ENCODE measurements at regions not wholly inside any gene's neighbourhood (a gene's known extent, or its start where the extent isn't known, plus 50 kb on each side); places are given as distances from the start of the nearest gene placed in this dataset.

GRCh38 chr12:32034045-32034444 lies 72.6 kb upstream of the BICD1 start:
- Mint-ChIP-seq H3K27ac (no peak overlapping the region; the same call in 1 of the 2 replicates), H3K4me1 (peaks cover 28% of the 10 kb centered on the region), H3K9me3 (peaks cover 3% of the 10 kb centered on the region; the same call in 2 of the 3 replicates), H3K36me3 (ENCODE audit: low read depth) (no peaks in the 10 kb centered on the region), H3K27me3 (ENCODE audit: insufficient read depth, low read depth, poor library complexity) (peaks cover 5% of the 10 kb centered on the region), H3K4me3 (no peak overlapping the region)
- H3K27me3 ChIP-seq (ENCODE audit: insufficient read depth) = no peaks in the 10 kb centered on the region
- no peaks in the 10 kb centered on the region for H3K9me2 ChIP-seq (ENCODE audit: insufficient read depth)
- H3F3A ChIP-seq (replicated peaks; ENCODE audit: low read depth) = no peaks in the 10 kb centered on the region; the same call in 1 of the 2 replicates
- H3K79me2 ChIP-seq (replicated peaks; ENCODE audit: insufficient read depth) = no peaks in the 10 kb centered on the region
- H2AFZ ChIP-seq = peak overlapping the region; percentile 50
- H3K4me2 ChIP-seq = no peak overlapping the region
- TF ChIP-seq ZNF462 (CRISPR knock-in tag; IDR thresholded peaks at IDR 0.05) = no peak
- TF ChIP-seq EZH2 (IDR thresholded peaks at IDR 0.05; ENCODE audit: low read depth, unreplicated experiment) = no peak
- no peak for TF ChIP-seq CREB1 (CRISPR knock-in tag; IDR thresholded peaks at IDR 0.05; ENCODE audit: low read depth)
- TF ChIP-seq ETS1 (IDR thresholded peaks at IDR 0.05) = no peak
- TF ChIP-seq STAT1 (IDR thresholded peaks at IDR 0.05; ENCODE audit: unreplicated experiment) = no peak
- no peak for TF ChIP-seq REST (IDR thresholded peaks at IDR 0.05; ENCODE audit: unreplicated experiment)
- TF ChIP-seq ZNF331 (CRISPR knock-in tag; IDR thresholded peaks at IDR 0.05; ENCODE audit: low read depth) = no peak
- TF ChIP-seq POLR2AphosphoS5 (IDR thresholded peaks at IDR 0.05; ENCODE audit: low read depth) = no peak
- H3K27ac ChIP-seq (ENCODE audit: low read depth) = no peak overlapping the region
- H3K4me3 ChIP-seq = no peak overlapping the region
- ATAC-seq (no peak), DNase-seq (ENCODE audit: low spot score) (no peak)
- no peaks in the 10 kb centered on the region for H4K20me1 ChIP-seq (replicated peaks; ENCODE audit: insufficient read depth)
- H3K4me1 ChIP-seq (ENCODE audit: insufficient read depth) = peaks cover 20% of the 10 kb centered on the region
- H3K36me3 ChIP-seq (ENCODE audit: insufficient read depth) = no peaks in the 10 kb centered on the region
